ENCODE measurements at regions not wholly inside any gene's neighbourhood (a gene's known extent, or its start where the extent isn't known, plus 50 kb on each side); places are given as distances from the start of the nearest gene placed in this dataset.
"Not testable (repeated sequence)": the region's sequence is repeated elsewhere in the genome, so short reads cannot be mapped to it uniquely, and the experiment has no call there.

DNA sequence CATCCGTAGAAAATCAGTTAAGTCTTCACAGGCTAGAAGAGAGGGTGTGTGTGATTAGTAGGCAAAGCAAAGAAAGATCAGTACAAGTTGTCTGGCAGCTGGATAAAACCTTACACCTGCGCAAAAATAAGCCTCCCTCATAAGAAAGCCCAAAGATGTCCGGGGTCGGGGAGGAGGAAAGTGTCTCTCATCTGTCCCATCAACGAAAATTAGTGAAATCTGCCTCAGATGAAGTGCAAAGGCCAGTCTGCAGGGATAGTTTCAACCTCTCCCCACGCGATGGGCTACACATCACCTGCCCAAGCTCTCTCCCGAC is 333.9 kb downstream of the SRGAP2C start:
- Histone ChIP-seq H3K36me3 (ENCODE audit: control insufficient read depth, insufficient read depth, low read length) (no peaks in the 10 kb centered on the region), H3K27me3 (replicated peaks; ENCODE audit: control insufficient read depth, insufficient read depth, low read length) (no peaks in the 10 kb centered on the region; the same call in 1 of the 2 replicates), H3K4me3 (replicated peaks; ENCODE audit: low read depth, low read length) (no peak overlapping the region)
- TF ChIP-seq, protein P1, sequence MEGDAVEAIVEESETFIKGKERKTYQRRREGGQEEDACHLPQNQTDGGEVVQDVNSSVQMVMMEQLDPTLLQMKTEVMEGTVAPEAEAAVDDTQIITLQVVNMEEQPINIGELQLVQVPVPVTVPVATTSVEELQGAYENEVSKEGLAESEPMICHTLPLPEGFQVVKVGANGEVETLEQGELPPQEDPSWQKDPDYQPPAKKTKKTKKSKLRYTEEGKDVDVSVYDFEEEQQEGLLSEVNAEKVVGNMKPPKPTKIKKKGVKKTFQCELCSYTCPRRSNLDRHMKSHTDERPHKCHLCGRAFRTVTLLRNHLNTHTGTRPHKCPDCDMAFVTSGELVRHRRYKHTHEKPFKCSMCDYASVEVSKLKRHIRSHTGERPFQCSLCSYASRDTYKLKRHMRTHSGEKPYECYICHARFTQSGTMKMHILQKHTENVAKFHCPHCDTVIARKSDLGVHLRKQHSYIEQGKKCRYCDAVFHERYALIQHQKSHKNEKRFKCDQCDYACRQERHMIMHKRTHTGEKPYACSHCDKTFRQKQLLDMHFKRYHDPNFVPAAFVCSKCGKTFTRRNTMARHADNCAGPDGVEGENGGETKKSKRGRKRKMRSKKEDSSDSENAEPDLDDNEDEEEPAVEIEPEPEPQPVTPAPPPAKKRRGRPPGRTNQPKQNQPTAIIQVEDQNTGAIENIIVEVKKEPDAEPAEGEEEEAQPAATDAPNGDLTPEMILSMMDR (IDR thresholded peaks at IDR 0.05; ENCODE audit: insufficient read depth, low read length, poor library complexity, severe bottlenecking) = no peak
- no peak for DNase-seq (ENCODE audit: extremely low read depth, insufficient read length)

DNA sequence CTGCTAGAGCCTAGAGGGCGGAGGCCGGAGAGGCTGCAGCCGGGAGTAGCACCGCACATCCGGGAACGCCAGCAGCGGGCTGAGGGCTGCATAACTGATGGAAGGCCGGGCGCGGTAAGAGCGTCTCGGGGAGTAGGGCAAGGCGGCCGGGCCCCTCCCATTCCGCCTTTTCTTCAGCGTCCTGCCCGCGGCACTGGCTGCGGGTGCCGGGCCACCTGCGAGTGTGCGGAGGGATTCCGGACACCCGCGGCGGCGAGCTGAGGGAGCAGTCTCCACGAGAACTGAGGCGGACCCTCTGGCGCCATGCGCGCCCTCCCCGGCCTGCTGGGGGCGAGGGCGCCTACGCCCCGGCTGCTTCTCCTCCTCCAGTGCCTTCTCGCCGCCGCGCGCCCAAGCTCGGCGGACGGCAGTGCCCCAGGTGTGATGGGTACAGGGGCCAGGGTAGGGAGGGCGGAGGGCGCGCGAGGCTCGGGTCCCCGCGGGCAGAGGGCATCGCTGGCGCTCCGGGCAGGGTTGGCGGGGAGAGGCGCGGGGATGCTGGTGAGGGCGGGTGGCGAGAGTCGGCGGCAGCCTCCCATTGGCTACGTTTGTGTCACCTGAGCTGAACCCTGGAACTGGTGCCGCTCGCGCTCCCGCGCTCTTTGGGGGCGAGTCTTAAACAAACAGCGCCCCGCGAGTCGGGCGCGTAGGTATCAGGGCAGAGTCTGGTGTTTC is 334.4 kb downstream of the SRGAP2C start:
- H3K36me3 ChIP-seq (ENCODE audit: control insufficient read depth, insufficient read depth, low read length) = no peaks in the 10 kb centered on the region
- DNase-seq (ENCODE audit: extremely low read depth, insufficient read length) = no peak
- TF ChIP-seq, protein P1 (IDR thresholded peaks at IDR 0.05; ENCODE audit: insufficient read depth, low read length, poor library complexity, severe bottlenecking) = no peak
- no peaks in the 10 kb centered on the region; the same call in 1 of the 2 replicates for H3K27me3 ChIP-seq (replicated peaks; ENCODE audit: control insufficient read depth, insufficient read depth, low read length)
- no peak overlapping the region for H3K4me3 ChIP-seq (replicated peaks; ENCODE audit: low read depth, low read length)

- not testable (repeated sequence) for H3K4me3 ChIP-seq (replicated peaks; ENCODE audit: low read depth, low read length); H3K36me3 ChIP-seq (ENCODE audit: control insufficient read depth, insufficient read depth, low read length); H3K27me3 ChIP-seq (replicated peaks; ENCODE audit: control insufficient read depth, insufficient read depth, low read length); DNase-seq (ENCODE audit: extremely low read depth, insufficient read length)
Observed at GRCh38 chr1:121519756-121520286, 335.0 kb downstream of the SRGAP2C start.

DNA sequence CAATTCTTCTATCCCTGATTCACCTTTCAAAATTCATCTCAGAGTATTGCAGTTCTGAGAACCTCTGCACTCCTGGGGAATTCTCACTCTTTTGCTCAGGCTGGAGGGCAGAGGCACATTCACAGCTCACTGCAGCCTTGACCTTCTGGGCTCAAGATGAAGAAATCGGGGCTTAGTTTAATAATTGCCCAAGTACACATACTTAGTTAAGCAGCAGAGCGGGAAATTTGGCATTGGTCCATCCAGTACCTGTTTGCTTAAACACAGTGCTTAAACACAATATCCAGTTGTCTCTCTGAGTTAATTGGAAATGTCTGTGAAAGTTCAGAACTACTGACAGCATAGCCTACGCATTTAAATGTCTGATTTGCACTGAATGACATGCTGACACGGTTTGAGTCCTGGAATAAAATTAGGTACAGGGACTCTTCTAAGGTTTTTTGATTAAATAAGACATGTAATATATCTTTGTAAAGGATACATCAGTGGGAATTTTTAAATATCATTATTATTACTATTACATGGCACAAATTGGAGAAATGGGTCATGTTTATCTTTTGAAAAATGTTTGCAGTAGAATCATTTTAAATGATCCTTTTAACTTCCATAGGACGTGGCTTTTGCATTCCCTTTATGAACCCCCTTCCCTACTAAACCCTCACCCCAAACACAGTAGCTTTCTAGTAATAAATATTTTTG is 337.4 kb downstream of the SRGAP2C start:
- no peak for DNase-seq (ENCODE audit: extremely low read depth, insufficient read length)
- Histone ChIP-seq H3K4me3 (replicated peaks; ENCODE audit: low read depth, low read length) (no peak overlapping the region), H3K36me3 (ENCODE audit: control insufficient read depth, insufficient read depth, low read length) (no peaks in the 10 kb centered on the region), H3K27me3 (replicated peaks; ENCODE audit: control insufficient read depth, insufficient read depth, low read length) (no peaks in the 10 kb centered on the region; the same call in 1 of the 2 replicates)
- TF ChIP-seq, protein P1 (IDR thresholded peaks at IDR 0.05; ENCODE audit: insufficient read depth, low read length, poor library complexity, severe bottlenecking) = no peak

DNA sequence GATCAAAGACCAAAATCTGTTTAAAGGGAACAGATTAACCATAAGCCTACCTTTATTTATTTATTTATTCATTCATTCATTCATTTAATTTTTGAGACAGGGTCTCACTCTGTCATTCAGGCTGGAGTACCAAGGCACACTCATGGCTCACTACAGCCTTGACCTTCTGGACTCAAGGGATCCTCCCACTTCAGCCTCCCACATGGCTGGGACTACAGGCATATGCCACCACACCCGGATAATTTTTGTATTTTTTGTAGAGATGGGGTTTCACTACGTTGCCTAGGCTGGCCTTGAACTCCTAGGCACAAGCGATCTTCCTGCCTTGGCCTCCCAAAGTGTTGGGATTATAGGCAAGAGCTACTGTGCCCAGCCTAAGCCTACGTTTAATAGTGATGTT is 338.3 kb downstream of the SRGAP2C start:
- DNase-seq (ENCODE audit: extremely low read depth, insufficient read length); H3K27me3 ChIP-seq (replicated peaks; ENCODE audit: control insufficient read depth, insufficient read depth, low read length); H3K4me3 ChIP-seq (replicated peaks; ENCODE audit: low read depth, low read length); H3K36me3 ChIP-seq (ENCODE audit: control insufficient read depth, insufficient read depth, low read length): not testable (repeated sequence)

- DNase-seq (ENCODE audit: extremely low read depth, insufficient read length) = no peak
- TF ChIP-seq, protein P1 (IDR thresholded peaks at IDR 0.05; ENCODE audit: insufficient read depth, low read length, poor library complexity, severe bottlenecking) = no peak
- Histone ChIP-seq H3K36me3 (ENCODE audit: control insufficient read depth, insufficient read depth, low read length) (no peaks in the 10 kb centered on the region), H3K27me3 (replicated peaks; ENCODE audit: control insufficient read depth, insufficient read depth, low read length) (no peaks in the 10 kb centered on the region), H3K4me3 (replicated peaks; ENCODE audit: low read depth, low read length) (no peak overlapping the region)
Observed at GRCh38 chr1:121525355-121525754, 340.6 kb downstream of the SRGAP2C start.

DNA sequence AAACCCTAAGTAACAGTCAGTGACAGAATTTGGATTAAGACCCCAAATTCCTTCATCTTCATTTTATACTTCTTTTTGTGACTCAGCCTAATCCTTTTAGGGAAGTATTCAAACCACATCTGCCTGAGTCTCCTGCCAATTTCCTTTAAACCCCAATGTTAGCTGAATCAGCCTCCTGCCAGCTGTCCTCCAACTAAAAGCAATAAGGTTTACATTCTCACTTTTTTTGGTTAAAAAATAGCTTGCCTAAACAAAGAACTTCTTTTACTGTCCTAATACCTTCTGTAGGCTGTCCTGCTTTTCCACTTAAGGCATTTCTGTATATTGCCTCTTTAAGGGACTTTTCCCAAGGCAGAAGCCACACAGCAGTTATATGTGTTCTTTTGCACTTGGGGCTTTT is 344.2 kb downstream of the SRGAP2C start:
- DNase-seq (ENCODE audit: extremely low read depth, insufficient read length); H3K4me3 ChIP-seq (replicated peaks; ENCODE audit: low read depth, low read length); H3K36me3 ChIP-seq (ENCODE audit: control insufficient read depth, insufficient read depth, low read length); H3K27me3 ChIP-seq (replicated peaks; ENCODE audit: control insufficient read depth, insufficient read depth, low read length): not testable (repeated sequence)

GRCh38 chr1:121530026-121530425 is 345.3 kb downstream of the SRGAP2C start:
- H3K4me3 ChIP-seq (replicated peaks; ENCODE audit: low read depth, low read length); H3K27me3 ChIP-seq (replicated peaks; ENCODE audit: control insufficient read depth, insufficient read depth, low read length); H3K36me3 ChIP-seq (ENCODE audit: control insufficient read depth, insufficient read depth, low read length); DNase-seq (ENCODE audit: extremely low read depth, insufficient read length): not testable (repeated sequence)

DNA sequence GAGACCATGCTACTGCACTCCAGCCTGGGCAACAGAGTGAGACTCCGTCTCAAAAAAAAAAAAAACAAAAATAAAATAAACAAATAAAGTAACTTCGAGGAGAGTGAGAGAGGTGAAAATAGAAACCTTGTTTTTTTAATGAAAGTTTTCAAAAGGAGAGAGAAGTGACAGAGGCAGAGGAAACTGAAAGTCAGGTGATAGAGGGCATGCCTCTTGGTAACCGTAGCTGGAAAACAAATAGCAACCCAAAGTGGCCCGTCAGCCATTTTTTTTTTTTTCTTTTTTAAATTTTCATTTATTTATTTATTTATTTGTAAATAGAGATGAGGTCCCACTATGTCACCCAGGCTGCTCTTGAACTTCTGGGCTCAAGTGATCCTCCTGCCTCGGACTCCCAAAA is 347.0 kb downstream of the SRGAP2C start:
- not testable (repeated sequence) for H3K27me3 ChIP-seq (replicated peaks; ENCODE audit: control insufficient read depth, insufficient read depth, low read length); H3K36me3 ChIP-seq (ENCODE audit: control insufficient read depth, insufficient read depth, low read length); DNase-seq (ENCODE audit: extremely low read depth, insufficient read length); H3K4me3 ChIP-seq (replicated peaks; ENCODE audit: low read depth, low read length)

- H3K27me3 ChIP-seq (replicated peaks; ENCODE audit: control insufficient read depth, insufficient read depth, low read length); H3K4me3 ChIP-seq (replicated peaks; ENCODE audit: low read depth, low read length); DNase-seq (ENCODE audit: extremely low read depth, insufficient read length); H3K36me3 ChIP-seq (ENCODE audit: control insufficient read depth, insufficient read depth, low read length): not testable (repeated sequence)
Observed at GRCh38 chr1:121538148-121538547, 353.4 kb downstream of the SRGAP2C start.
